WTC11 (cell line): ENCODE measurements at regions not wholly inside any gene's neighbourhood (a gene's known extent, or its start where the extent isn't known, plus 50 kb on each side); places are given as distances from the start of the nearest gene placed in this dataset.

Source experiments
- ATAC-seq: fragments of 200-7000 bp; cut with Tn5 transposase; 2 replicates; pipeline ENCODE4 v1.10.0; 2021; ENCODE audit warnings: mild to moderate bottlenecking, moderate library complexity
- CTCF ChIA-PET: fragments of 300-600 bp; sonication (Branson Sonifier 250); formaldehyde crosslinking; loops from one replicate; lab custom pipeline; 2021; ENCODE audit warnings: antibody characterized with exemption; lab: Charles Lee
- POLR2A ChIA-PET: fragments of 350-600 bp; sonication (Branson Sonifier 250); formaldehyde crosslinking; loops from one replicate; lab custom pipeline; 2021; ENCODE audit warnings: antibody characterized with exemption; lab: Charles Lee
- DNase-seq: peaks from one replicate; pipeline ENCODE4 v3.0.0; 2021; ENCODE audit warnings: low spot score
- H3K27ac Mint-ChIP-seq: 2 replicates; pipeline ENCODE4 v1.8.0; 2021; ENCODE audit warnings: mixed read lengths
- H3K27me3 Mint-ChIP-seq: 2 replicates; pipeline ENCODE4 v1.8.0; 2021; ENCODE audit warnings: low read depth, mild to moderate bottlenecking, moderate library complexity, mixed read lengths
- H3K36me3 Mint-ChIP-seq: 2 replicates; pipeline ENCODE4 v1.8.0; 2021; ENCODE audit warnings: mixed read lengths
- H3K4me1 Mint-ChIP-seq: 2 replicates; pipeline ENCODE4 v1.8.0; 2022; ENCODE audit warnings: mixed read lengths
- H3K4me3 Mint-ChIP-seq: 2 replicates; pipeline ENCODE4 v1.8.0; 2021; ENCODE audit warnings: mild to moderate bottlenecking, moderate library complexity, mixed read lengths
- H3K9me3 Mint-ChIP-seq: 2 replicates; pipeline ENCODE4 v1.8.0; 2021; ENCODE audit warnings: mixed read lengths
- ATF2 ChIP-seq: sonication (generic); formaldehyde crosslinking; IDR thresholded peaks from 2 replicates; pipeline ENCODE4 v1.8.1; 2022; ENCODE audit warnings: low read depth, missing genetic modification reagents, borderline replicate concordance
- ATF6 ChIP-seq: sonication (generic); formaldehyde crosslinking; IDR thresholded peaks from 2 replicates; pipeline ENCODE4 v1.8.1; 2023; ENCODE audit warnings: mild to moderate bottlenecking, missing genetic modification reagents
- CREB1 ChIP-seq: sonication (generic); formaldehyde crosslinking; IDR thresholded peaks from 2 replicates; pipeline ENCODE4 v1.8.0; 2023; ENCODE audit warnings: mild to moderate bottlenecking, missing genetic modification reagents
- CREM ChIP-seq: sonication (generic); formaldehyde crosslinking; IDR thresholded peaks from 2 replicates; pipeline ENCODE4 v1.8.1; 2022; ENCODE audit warnings: mild to moderate bottlenecking, missing genetic modification reagents, moderate library complexity
- E2F4 ChIP-seq: sonication (generic); formaldehyde crosslinking; IDR thresholded peaks from 2 replicates; pipeline ENCODE4 v1.8.1; 2022; ENCODE audit warnings: low read depth, mild to moderate bottlenecking, moderate library complexity, missing genetic modification reagents, borderline replicate concordance
- ESRRA ChIP-seq: sonication (generic); formaldehyde crosslinking; IDR thresholded peaks from 2 replicates; pipeline ENCODE4 v1.8.1; 2022; ENCODE audit warnings: mild to moderate bottlenecking, missing genetic modification reagents, borderline replicate concordance
- ETV6 ChIP-seq: sonication (generic); formaldehyde crosslinking; IDR thresholded peaks from 2 replicates; pipeline ENCODE4 v1.8.1; 2022; ENCODE audit warnings: mild to moderate bottlenecking, missing genetic modification reagents
- FOXJ3 ChIP-seq: sonication (generic); formaldehyde crosslinking; IDR thresholded peaks from 2 replicates; pipeline ENCODE4 v1.9.0; 2021; ENCODE audit warnings: missing genetic modification reagents, mild to moderate bottlenecking, borderline replicate concordance
- FOXK1 ChIP-seq: sonication (generic); formaldehyde crosslinking; IDR thresholded peaks from 2 replicates; pipeline ENCODE4 v1.8.0; 2022; ENCODE audit warnings: mild to moderate bottlenecking, moderate library complexity, missing genetic modification reagents
- FOXP1 ChIP-seq: sonication (generic); formaldehyde crosslinking; IDR thresholded peaks from 2 replicates; pipeline ENCODE4 v1.8.0; 2022; ENCODE audit warnings: missing genetic modification reagents, mild to moderate bottlenecking, moderate library complexity, borderline replicate concordance
- MLX ChIP-seq: sonication (generic); formaldehyde crosslinking; IDR thresholded peaks from 2 replicates; pipeline ENCODE4 v1.8.1; 2023; ENCODE audit warnings: mild to moderate bottlenecking, missing genetic modification reagents, moderate library complexity
- MXD4 ChIP-seq: fragments of 250-450 bp; sonication (Bioruptor Pico); IDR thresholded peaks from 2 replicates; pipeline ENCODE4 v1.8.0; 2021; ENCODE audit warnings: mild to moderate bottlenecking, moderate library complexity, borderline replicate concordance
- MYBL2 ChIP-seq: sonication (generic); formaldehyde crosslinking; IDR thresholded peaks from 2 replicates; pipeline ENCODE4 v1.8.1; 2023; ENCODE audit warnings: mild to moderate bottlenecking, moderate library complexity, missing genetic modification reagents
- NFATC4 ChIP-seq: fragments of 250-450 bp; sonication (Bioruptor Pico); IDR thresholded peaks from 2 replicates; pipeline ENCODE4 v1.9.0; 2021; ENCODE audit warnings: mild to moderate bottlenecking
- NFYB ChIP-seq: sonication (generic); formaldehyde crosslinking; conservative IDR thresholded peaks from 2 replicates; pipeline ENCODE4 v1.8.0; 2022; ENCODE audit warnings: low read depth, missing genetic modification reagents
- NR1H2 ChIP-seq: sonication (generic); formaldehyde crosslinking; IDR thresholded peaks from 2 replicates; pipeline ENCODE4 v1.9.0; 2021; ENCODE audit warnings: mild to moderate bottlenecking, moderate library complexity, missing genetic modification reagents
- NR3C1 ChIP-seq: sonication (generic); formaldehyde crosslinking; conservative IDR thresholded peaks from 2 replicates; pipeline ENCODE4 v1.8.1; 2023; ENCODE audit warnings: low read depth, mild to moderate bottlenecking, missing genetic modification reagents
- PRRX2 ChIP-seq: fragments of 250-450 bp; sonication (Bioruptor Pico); IDR thresholded peaks from 2 replicates; pipeline ENCODE4 v1.8.0; 2021; ENCODE audit warnings: mild to moderate bottlenecking
- RORB ChIP-seq: fragments of 250-450 bp; sonication (Bioruptor Pico); IDR thresholded peaks from 2 replicates; pipeline ENCODE4 v1.9.0; 2021; ENCODE audit warnings: mild to moderate bottlenecking
- TCF7 ChIP-seq: sonication (generic); formaldehyde crosslinking; IDR thresholded peaks from 2 replicates; pipeline ENCODE4 v1.8.0; 2022; ENCODE audit warnings: mild to moderate bottlenecking, low read depth, missing genetic modification reagents, moderate library complexity
- TEAD1 ChIP-seq: sonication (generic); formaldehyde crosslinking; IDR thresholded peaks from 2 replicates; pipeline ENCODE4 v1.8.0; 2022; ENCODE audit warnings: mild to moderate bottlenecking, missing genetic modification reagents
- TP53 ChIP-seq: sonication (generic); formaldehyde crosslinking; IDR thresholded peaks from 2 replicates; pipeline ENCODE4 v1.8.1; 2023; ENCODE audit warnings: mild to moderate bottlenecking, missing genetic modification reagents
- ZBTB21 ChIP-seq: sonication (generic); formaldehyde crosslinking; IDR thresholded peaks from 2 replicates; pipeline ENCODE4 v1.8.1; 2023; ENCODE audit warnings: mild to moderate bottlenecking, missing genetic modification reagents, borderline replicate concordance
- ZNF232 ChIP-seq: sonication (generic); formaldehyde crosslinking; IDR thresholded peaks from 2 replicates; pipeline ENCODE4 v1.8.0; 2022; ENCODE audit warnings: mild to moderate bottlenecking, missing genetic modification reagents
- ZNF317 ChIP-seq: sonication (generic); formaldehyde crosslinking; IDR thresholded peaks from 2 replicates; pipeline ENCODE4 v1.8.1; 2023; ENCODE audit warnings: low read depth, mild to moderate bottlenecking, moderate library complexity, missing genetic modification reagents, borderline replicate concordance
- ZNF416 ChIP-seq: fragments of 250-450 bp; sonication (Bioruptor Pico); IDR thresholded peaks from 2 replicates; pipeline ENCODE4 v1.9.0; 2021; ENCODE audit warnings: mild to moderate bottlenecking, inconsistent platforms
- ZNF425 ChIP-seq: fragments of 250-450 bp; sonication (Bioruptor Pico); conservative IDR thresholded peaks from 2 replicates; pipeline ENCODE4 v1.9.0; 2021; ENCODE audit warnings: mild to moderate bottlenecking

GRCh38 chr6:97412511-97412910 is 129.5 kb upstream of the MMS22L start (continued):
- TF ChIP-seq ATF2 (no peak), CREM (CRISPR knock-in tag) (no peak), ZNF232 (CRISPR knock-in tag) (no peak), NFYB (CRISPR knock-in tag) (no peak), ZNF425 (CRISPR knock-in tag) (no peak), ZBTB21 (no peak), CREB1 (CRISPR knock-in tag) (no peak)

GRCh38 chr6:97422171-97422570 is 139.2 kb upstream of the MMS22L start:
- POLR2A ChIA-PET: no interaction called here
- TF ChIP-seq MYBL2 (CRISPR knock-in tag) (no peak), PRRX2 (CRISPR knock-in tag) (no peak), FOXP1 (CRISPR knock-in tag) (no peak), RORB (CRISPR knock-in tag) (no peak), ZBTB21 (no peak), ZNF317 (CRISPR knock-in tag) (no peak), FOXK1 (CRISPR knock-in tag) (no peak), MLX (no peak), ZNF416 (no peak)
- H3K4me1 Mint-ChIP-seq: no peaks in the 10 kb centered on the region
- H3K9me3 Mint-ChIP-seq: no peaks in the 10 kb centered on the region
- CTCF ChIA-PET: interaction anchor here (1.2 kb wide), 1 partner anchor 15 kb away, joined by 4 read pairs; no protein-coding TSS in a partner anchor
- H3K36me3 Mint-ChIP-seq: no peaks in the 10 kb centered on the region
- H3K4me3 Mint-ChIP-seq: no peak overlapping the region
- DNase-seq (no peak), ATAC-seq (peak; percentile 70)
- no peak overlapping the region for H3K27ac Mint-ChIP-seq
- peaks cover 100% of the 10 kb centered on the region for H3K27me3 Mint-ChIP-seq

GRCh38 chr6:97423190-97423589 is 140.2 kb upstream of the MMS22L start:
- Mint-ChIP-seq H3K4me1 (no peaks in the 10 kb centered on the region), H3K27me3 (peaks cover 100% of the 10 kb centered on the region), H3K27ac (no peak overlapping the region), H3K4me3 (no peak overlapping the region), H3K36me3 (no peaks in the 10 kb centered on the region), H3K9me3 (no peaks in the 10 kb centered on the region)
- ChIA-PET CTCF (no interaction called here), POLR2A (no interaction called here)
- ATAC-seq (no peak), DNase-seq (no peak)
- TF ChIP-seq NR3C1 (CRISPR knock-in tag): no peak
- TF ChIP-seq TP53: no peak
- no peak for TF ChIP-seq ESRRA (CRISPR knock-in tag)
- no peak for TF ChIP-seq NR1H2

- H3K27me3 Mint-ChIP-seq: peaks cover 81% of the 10 kb centered on the region
- DNase-seq: no peak
- no peak for ATAC-seq
- H3K27ac Mint-ChIP-seq: no peak overlapping the region
- H3K4me1 Mint-ChIP-seq: no peaks in the 10 kb centered on the region
- ChIA-PET POLR2A (no interaction called here), CTCF (no interaction called here)
- H3K4me3 Mint-ChIP-seq: no peak overlapping the region
- H3K9me3 Mint-ChIP-seq: no peaks in the 10 kb centered on the region
- no peaks in the 10 kb centered on the region for H3K36me3 Mint-ChIP-seq
- TF ChIP-seq TEAD1 (CRISPR knock-in tag) (no peak), ZNF232 (CRISPR knock-in tag) (no peak), FOXJ3 (CRISPR knock-in tag) (no peak), NR1H2 (no peak), ATF6 (CRISPR knock-in tag) (no peak), E2F4 (no peak), MXD4 (CRISPR knock-in tag) (no peak), ETV6 (no peak), NFATC4 (CRISPR knock-in tag) (no peak), TCF7 (CRISPR knock-in tag) (no peak)
Measured at GRCh38 chr6:97427648-97428047, 144.6 kb upstream of the MMS22L start.
